IMR-90 (cell line): ENCODE measurements at regions not wholly inside any gene's neighbourhood (a gene's known extent, or its start where the extent isn't known, plus 50 kb on each side); places are given as distances from the start of the nearest gene placed in this dataset.

Source experiments
- ATAC-seq: fragments of 200-7000 bp; cut with Tn5 transposase; 2 replicates; pipeline ENCODE4 v1.9.1; 2020; ENCODE audit warnings: low read depth, mild to moderate bottlenecking, moderate library complexity
- BruUV-seq: library from RNA; stranded (reverse); fragments of 400-500 nt; replicated peaks from 2 replicates; lab custom pipeline; 2021; lab: Mats Ljungman, UMichigan
- CTCF ChIA-PET: fragments of 300-600 bp; formaldehyde crosslinking; extraction: SDS; loops from one replicate; lab custom pipeline; 2021; ENCODE audit warnings: antibody characterized with exemption; lab: Yijun Ruan, JAX
- POLR2A ChIA-PET: fragments of 300-600 bp; sonication (Branson Sonifier 250); formaldehyde crosslinking; loops from one replicate; lab custom pipeline; 2022; ENCODE audit warnings: antibody characterized with exemption; ENCODE audit not compliant: unreplicated experiment; lab: Charles Lee
- DNase-seq: peaks from one replicate; pipeline ENCODE4 v3.0.0; 2013
- H2AFZ ChIP-seq: replicated peaks from 2 replicates; pipeline ENCODE3; 2013; ENCODE audit warnings: low read length, mild to moderate bottlenecking; ENCODE audit not compliant: poor library complexity
- H2AK5ac ChIP-seq: 2 replicates; pipeline ENCODE4 v1.6.1; 2013; ENCODE audit warnings: low read depth, low read length, inconsistent platforms
- H2AK9ac ChIP-seq: replicated peaks from 2 replicates; pipeline ENCODE3; 2013; ENCODE audit warnings: mild to moderate bottlenecking, low read depth, low read length, moderate library complexity; ENCODE audit not compliant: poor library complexity
- H2BK120ac ChIP-seq: 2 replicates; pipeline ENCODE4 v1.6.1; 2013; ENCODE audit warnings: low read depth, low read length, inconsistent platforms
- H2BK15ac ChIP-seq: 3 replicates; pipeline ENCODE4 v1.6.1; 2013; ENCODE audit warnings: low read depth, low read length, inconsistent platforms
- H2BK20ac ChIP-seq: 2 replicates; pipeline ENCODE4 v1.6.1; 2013; ENCODE audit warnings: low read depth, mild to moderate bottlenecking, inconsistent platforms, low read length, moderate library complexity
- H2BK5ac ChIP-seq: 2 replicates; pipeline ENCODE4 v1.6.1; 2013; ENCODE audit warnings: mild to moderate bottlenecking, low read depth, low read length, inconsistent platforms; ENCODE audit not compliant: poor library complexity, severe bottlenecking
- H3K14ac ChIP-seq: replicated peaks from 2 replicates; pipeline ENCODE4 v1.6.1; 2013; ENCODE audit warnings: low read depth, low read length, inconsistent platforms
- H3K18ac ChIP-seq: 2 replicates; pipeline ENCODE4 v1.6.1; 2013; ENCODE audit warnings: low read depth, low read length, control low read depth
- H3K23ac ChIP-seq: 2 replicates; pipeline ENCODE4 v1.6.1; 2013; ENCODE audit warnings: low read depth, low read length, inconsistent platforms
- H3K27ac ChIP-seq: 2 replicates; pipeline ENCODE4 v1.5.1; 2013; ENCODE audit warnings: mild to moderate bottlenecking, control low read depth, low read length; ENCODE audit not compliant: insufficient read depth
- H3K27me3 ChIP-seq: 2 replicates; pipeline ENCODE4 v1.6.1; 2013; ENCODE audit warnings: low read length; ENCODE audit not compliant: control insufficient read depth, insufficient read depth
- H3K36me3 ChIP-seq: 2 replicates; pipeline ENCODE4 v1.6.1; 2013; ENCODE audit warnings: low read length, mixed read lengths; ENCODE audit not compliant: control insufficient read depth, insufficient read depth
- H3K4ac ChIP-seq: 2 replicates; pipeline ENCODE4 v1.6.1; 2013; ENCODE audit warnings: low read depth, low read length, inconsistent platforms
- H3K4me1 ChIP-seq: 2 replicates; pipeline ENCODE4 v1.6.1; 2013; ENCODE audit warnings: low read length, mixed read lengths; ENCODE audit not compliant: control insufficient read depth, insufficient read depth
- H3K4me2 ChIP-seq: 2 replicates; pipeline ENCODE4 v1.6.1; 2013; ENCODE audit warnings: low read depth, mild to moderate bottlenecking, control low read depth, low read length, moderate library complexity
- H3K4me3 ChIP-seq: 2 replicates; pipeline ENCODE4 v1.5.1; 2013; ENCODE audit warnings: low read depth, mild to moderate bottlenecking, control low read depth, low read length, moderate library complexity; ENCODE audit not compliant: insufficient read depth
- H3K56ac ChIP-seq: 2 replicates; pipeline ENCODE4 v1.6.1; 2013; ENCODE audit warnings: low read length, inconsistent platforms; ENCODE audit not compliant: insufficient read depth; ENCODE audit errors: extremely low read depth
- H3K79me1 ChIP-seq, 2 experiments: 2 replicates each; pipeline ENCODE4 v1.6.1; 2013; ENCODE audit warnings: low read length in 2 of 2, inconsistent platforms in 1 of 2, low read depth in 1 of 2
- H3K9ac ChIP-seq: 2 replicates; pipeline ENCODE4 v1.6.1; 2013; ENCODE audit warnings: low read depth, low read length, control low read depth
- H3K9me1 ChIP-seq: 2 replicates; pipeline ENCODE4 v1.6.1; 2013; ENCODE audit warnings: low read length, inconsistent platforms; ENCODE audit not compliant: insufficient read depth
- H3K9me3 ChIP-seq: 2 replicates; pipeline ENCODE4 v1.6.1; 2013; ENCODE audit warnings: low read length; ENCODE audit not compliant: control insufficient read depth, insufficient read depth
- H4K20me1 ChIP-seq: 2 replicates; pipeline ENCODE4 v1.6.1; 2013; ENCODE audit warnings: low read length, inconsistent platforms; ENCODE audit not compliant: insufficient read depth
- H4K5ac ChIP-seq: 2 replicates; pipeline ENCODE4 v1.6.1; 2013; ENCODE audit warnings: mild to moderate bottlenecking, low read depth, low read length, control low read depth
- H4K8ac ChIP-seq, 2 experiments: 2 replicates each; pipeline ENCODE4 v1.6.1; 2013; ENCODE audit warnings: low read depth in 2 of 2, low read length in 2 of 2, control low read depth in 1 of 2, inconsistent platforms in 1 of 2
- H4K91ac ChIP-seq: 2 replicates; pipeline ENCODE4 v1.6.1; 2013; ENCODE audit warnings: low read depth, low read length, inconsistent platforms; ENCODE audit not compliant: insufficient read depth
- BHLHE40 ChIP-seq: fragments of 150-350 bp; IDR thresholded peaks from 2 replicates; pipeline ENCODE4 v1.6.1; 2016; ENCODE audit warnings: mild to moderate bottlenecking, low read depth, low read length
- CEBPB ChIP-seq: IDR thresholded peaks from 2 replicates; pipeline ENCODE4 v1.6.1; 2012; ENCODE audit warnings: low read depth, low read length, improper control_type of control experiment
- CHD1 ChIP-seq: IDR thresholded peaks from 2 replicates; pipeline ENCODE4 v1.6.1; 2012; ENCODE audit warnings: low read depth, low read length, improper control_type of control experiment
- CTCF ChIP-seq: conservative IDR thresholded peaks from 2 replicates; pipeline ENCODE4 v1.5.1; 2012; ENCODE audit warnings: mild to moderate bottlenecking, low read depth, low read length, improper control_type of control experiment
- ELK1 ChIP-seq: fragments of 150-350 bp; IDR thresholded peaks from 2 replicates; pipeline ENCODE4 v1.6.1; 2016; ENCODE audit warnings: low read depth, mild to moderate bottlenecking, low read length, moderate library complexity, borderline replicate concordance
- FOS ChIP-seq: fragments of 150-350 bp; IDR thresholded peaks from 2 replicates; pipeline ENCODE4 v1.6.1; 2016; ENCODE audit warnings: low read depth, low read length
- MAFK ChIP-seq: IDR thresholded peaks from 2 replicates; pipeline ENCODE4 v1.6.1; 2012; ENCODE audit warnings: low read depth, low read length, improper control_type of control experiment
- MAZ ChIP-seq: IDR thresholded peaks from 2 replicates; pipeline ENCODE4 v1.6.1; 2012; ENCODE audit warnings: low read depth, mild to moderate bottlenecking, low read length, improper control_type of control experiment, moderate library complexity, borderline replicate concordance
- MXI1 ChIP-seq: IDR thresholded peaks from 2 replicates; pipeline ENCODE4 v1.6.1; 2012; ENCODE audit warnings: low read depth, mild to moderate bottlenecking, low read length, moderate library complexity, borderline replicate concordance
- NFE2L2 ChIP-seq: fragments of 150-350 bp; IDR thresholded peaks from 2 replicates; pipeline ENCODE4 v1.6.1; 2016; ENCODE audit warnings: low read depth, mild to moderate bottlenecking, low read length
- POLR2A ChIP-seq: IDR thresholded peaks from 2 replicates; pipeline ENCODE4 v1.6.1; 2012; ENCODE audit warnings: mild to moderate bottlenecking, low read depth, low read length
- RAD21 ChIP-seq: IDR thresholded peaks from 2 replicates; pipeline ENCODE4 v1.6.1; 2012; ENCODE audit warnings: low read length, improper control_type of control experiment
- RCOR1 ChIP-seq: IDR thresholded peaks from 2 replicates; pipeline ENCODE4 v1.6.1; 2012; ENCODE audit warnings: mild to moderate bottlenecking, low read length, improper control_type of control experiment; ENCODE audit not compliant: insufficient replicate concordance
- RFX5 ChIP-seq: IDR thresholded peaks from 2 replicates; pipeline ENCODE4 v1.8.0; 2012; ENCODE audit warnings: low read depth, mild to moderate bottlenecking, low read length, moderate library complexity
- SMC3 ChIP-seq: fragments of 150-350 bp; IDR thresholded peaks from 2 replicates; pipeline ENCODE4 v1.6.1; 2016; ENCODE audit warnings: low read depth, mild to moderate bottlenecking, antibody characterized with exemption, low read length, moderate library complexity
- USF2 ChIP-seq: fragments of 150-350 bp; IDR thresholded peaks from 2 replicates; pipeline ENCODE4 v1.6.1; 2017; ENCODE audit warnings: mild to moderate bottlenecking, antibody characterized with exemption, low read length, low read depth
- WGBS, 2 experiments: methylation state at CpG; one replicate each; pipeline versions ENCODE4 v1.1.5 to v1.1.7; 2013; ENCODE audit warnings: missing lambda C conversion rate in 2 of 2; ENCODE audit not compliant: insufficient read length in 1 of 2; ENCODE audit errors: extremely low coverage in 2 of 2; 5-methylcytosine and 5-hydroxymethylcytosine counted together
- dilution Hi-C: fragments of 300-500 bp; cut with HindIII; formaldehyde crosslinking; loops from one replicate; pipeline ENCODE4 v1.14.3; 2018; ENCODE audit warnings: low sequenced_read_pairs; ENCODE audit not compliant: unreplicated experiment
- in situ Hi-C: fragments of 300-500 bp; cut with MboI; formaldehyde crosslinking; loops from 3 replicates; pipeline ENCODE4 v1.14.3; 2019; ENCODE audit warnings: low sequenced_read_pairs, inconsistent platforms, mixed read lengths
- intact Hi-C: fragments of 100-400 bp; cut with micrococcal nuclease; formaldehyde crosslinking; loops from 2 replicates; pipeline ENCODE4 v1.10.0; 2022

- no peaks in the 10 kb centered on the region for H3K79me1 ChIP-seq
- no peak overlapping the region for H2AFZ ChIP-seq
- H3K18ac ChIP-seq, result no peak overlapping the region
- H3K56ac ChIP-seq, result no peak overlapping the region
- CTCF ChIA-PET, result no interaction called here
- no peak overlapping the region for H3K9ac ChIP-seq
- H2BK120ac ChIP-seq, result no peak overlapping the region
- no peak overlapping the region for H4K8ac ChIP-seq
- TF ChIP-seq ELK1 (no peak), MAFK (no peak), POLR2A (no peak), CHD1 (no peak), CTCF (no peak), FOS (no peak), MAZ (no peak), RAD21 (no peak), USF2 (no peak), RCOR1 (no peak), BHLHE40 (no peak), RFX5 (no peak), CEBPB (no peak), MXI1 (no peak), SMC3 (no peak), NFE2L2 (no peak)
- no peak overlapping the region for H3K4me3 ChIP-seq
- no peaks in the 10 kb centered on the region for H3K9me1 ChIP-seq
- H3K36me3 ChIP-seq, result no peaks in the 10 kb centered on the region
- peaks cover 13% of the 10 kb centered on the region for H3K27me3 ChIP-seq
- H3K4me1 ChIP-seq, result no peaks in the 10 kb centered on the region
- no peak overlapping the region for H2BK5ac ChIP-seq
- H3K14ac ChIP-seq, result no peak overlapping the region
- H2BK15ac ChIP-seq, result no peak overlapping the region
- no peak overlapping the region for H2AK9ac ChIP-seq
- H3K9me3 ChIP-seq, result 0 out of 2 replicates have a peak, but pooled peaks cover 2% of the 10 kb centered on the region
- intact Hi-C loops (no loop called here), in situ Hi-C loops (no loop called here), dilution Hi-C loops (no loop called here)
- no peak for ATAC-seq
- no peak overlapping the region for H2BK20ac ChIP-seq
- no peak overlapping the region for H4K5ac ChIP-seq
- BruUV-seq, result no TSS peak
- H3K23ac ChIP-seq, result no peak overlapping the region
- no peak overlapping the region for H2AK5ac ChIP-seq
- H4K91ac ChIP-seq, result no peak overlapping the region
- H3K27ac ChIP-seq, result no peak overlapping the region
- no peaks in the 10 kb centered on the region; the same call in 1 of the 2 replicates for H4K20me1 ChIP-seq
- H3K4ac ChIP-seq, result no peak overlapping the region
- H3K4me2 ChIP-seq, result no peak overlapping the region
- POLR2A ChIA-PET, result no interaction called here
- no peak for DNase-seq
- no CpG with 5 or more reads among the region's 8 CpGs for WGBS, 2 experiments
These were observed 202.1 kb downstream of the CYP26B1 start for GRCh38 chr2:71945603-71945959.
